K562 (cell line): ENCODE measurements at regions not wholly inside any gene's neighbourhood (a gene's known extent, or its start where the extent isn't known, plus 50 kb on each side); places are given as distances from the start of the nearest gene placed in this dataset.

Source experiments
- ATAC-seq: fragments of 200-7000 bp; cut with Tn5 transposase; 3 replicates; pipeline ENCODE4 v1.9.1; 2020; ENCODE audit warnings: moderate library complexity
- BruUV-seq: library from RNA; stranded (reverse); fragments of 400-500 nt; replicated peaks from 2 replicates; lab custom pipeline; 2021; lab: Mats Ljungman, UMichigan
- CTCF ChIA-PET: fragments of 300-600 bp; formaldehyde crosslinking; extraction: SDS; loops from one replicate; lab custom pipeline; 2021; ENCODE audit warnings: low intra/inter-chr PET ratio; lab: Yijun Ruan, JAX
- POLR2A ChIA-PET: fragments of 300-600, 350-650 bp; sonication (Branson Sonifier 250); formaldehyde crosslinking; extraction: SDS; loops from one replicate; lab custom pipeline; 2021; ENCODE audit warnings: antibody characterized with exemption, inconsistent platforms; lab: Yijun Ruan, JAX
- DNase-seq, 4 experiments: peaks; one replicate each; pipeline versions ENCODE4 v3.0.0 to v3.0.0-alpha.2; 2011 to 2018; ENCODE audit warnings: low spot score in 3 of 4, mixed read lengths in 3 of 4; ENCODE audit errors: extremely low read depth in 1 of 4
- FAIRE-seq: peaks from 2 replicates; lab custom pipeline; 2011; peaks lifted over from hg19 to GRCh38; lab: Jason Lieb, UNC
- H2AFZ ChIP-seq: 2 replicates; pipeline ENCODE4 v1.6.0; 2011; ENCODE audit warnings: low read depth, low read length, control low read depth, inconsistent platforms
- H3K27ac ChIP-seq: fragments of 200-600 bp; 3 replicates; pipeline ENCODE4 v1.8.0; 2011; ENCODE audit warnings: low read depth, mild to moderate bottlenecking, control low read depth, inconsistent platforms, low read length, moderate library complexity, mixed read lengths; ENCODE audit errors: extremely low read depth
- H3K27me3 ChIP-seq, 2 experiments: fragments of 300-600 bp in 1 of 2; 2 replicates in 1 of 2; 3 replicates in 1 of 2; pipeline versions ENCODE4 v1.6.0 to v1.8.0; 2011; ENCODE audit warnings: inconsistent platforms in 2 of 2, low read length in 2 of 2, mild to moderate bottlenecking in 1 of 2, mixed read lengths in 1 of 2, moderate library complexity in 1 of 2; ENCODE audit not compliant: control insufficient read depth in 2 of 2, insufficient read depth in 2 of 2
- H3K36me3 ChIP-seq: fragments of 300-600 bp; 3 replicates; pipeline ENCODE4 v1.8.0; 2011; ENCODE audit warnings: mild to moderate bottlenecking, low read length, inconsistent platforms; ENCODE audit not compliant: control insufficient read depth, insufficient read depth
- H3K4me1 ChIP-seq, 2 experiments: fragments of 200-600 bp in 1 of 2; replicated peaks in 1 of 2; 2 replicates in 1 of 2; 3 replicates in 1 of 2; pipeline versions ENCODE4 v1.5.1 to v1.8.0; 2011; ENCODE audit warnings: inconsistent platforms in 2 of 2, low read length in 2 of 2, mild to moderate bottlenecking in 1 of 2, mixed read lengths in 1 of 2, moderate library complexity in 1 of 2; ENCODE audit not compliant: control insufficient read depth in 2 of 2, insufficient read depth in 2 of 2
- H3K4me2 ChIP-seq: 2 replicates; pipeline ENCODE4 v1.6.1; 2011; ENCODE audit warnings: low read length, control low read depth, inconsistent platforms, mixed read lengths; ENCODE audit not compliant: insufficient read depth
- H3K4me3 ChIP-seq: fragments of 200-600 bp; sonication (generic), shearing (Covaris generic); 2 replicates; pipeline ENCODE4 v1.5.1; 2016; ENCODE audit warnings: control low read depth, inconsistent platforms
- H3K79me2 ChIP-seq: fragments of 200-600 bp; 3 replicates; pipeline ENCODE4 v1.8.0; 2011; ENCODE audit warnings: low read length, inconsistent platforms; ENCODE audit not compliant: control insufficient read depth, insufficient read depth
- H3K9ac ChIP-seq, 2 experiments: 2 replicates each; pipeline versions ENCODE4 v1.6.0 to v1.6.1; 2011; ENCODE audit warnings: low read depth in 2 of 2, low read length in 2 of 2, control low read depth in 1 of 2, inconsistent platforms in 1 of 2, mild to moderate bottlenecking in 1 of 2, mixed read lengths in 1 of 2; ENCODE audit not compliant: insufficient read depth in 1 of 2
- H3K9me1 ChIP-seq: one replicate; pipeline ENCODE4 v1.6.0; 2011; ENCODE audit warnings: inconsistent platforms, mild to moderate bottlenecking, low read length, moderate library complexity; ENCODE audit not compliant: control insufficient read depth, insufficient read depth
- H3K9me3 ChIP-seq: replicated peaks from 2 replicates; pipeline ENCODE4 v1.5.1; 2011; ENCODE audit warnings: low read depth, low read length, inconsistent platforms; ENCODE audit not compliant: control insufficient read depth, insufficient read depth
- H4K20me1 ChIP-seq: replicated peaks from 2 replicates; pipeline ENCODE4 v1.6.1; 2011; ENCODE audit warnings: low read length, inconsistent platforms, mixed read lengths; ENCODE audit not compliant: control insufficient read depth, insufficient read depth
- ARHGAP35 ChIP-seq: fragments of 450-650 bp; IDR thresholded peaks from 2 replicates; pipeline ENCODE4 v1.6.1; 2018; ENCODE audit not compliant: partially characterized antibody
- CBX8 ChIP-seq: fragments of 200-600 bp; sonication (generic); IDR thresholded peaks from 2 replicates; pipeline ENCODE4 v1.6.1; 2012; ENCODE audit warnings: borderline replicate concordance, mixed run types, low read depth, mild to moderate bottlenecking, moderate library complexity, mixed read lengths, low read length, control low read depth, inconsistent platforms; ENCODE audit not compliant: poor library complexity, severe bottlenecking; ENCODE audit errors: extremely low read depth
- ELF2 ChIP-seq: fragments of 250-450 bp; sonication (Bioruptor Pico); IDR thresholded peaks from 2 replicates; pipeline ENCODE4 v1.5.0; 2021; ENCODE audit warnings: mild to moderate bottlenecking
- NCOA2 ChIP-seq, 2 experiments: fragments of 450-650 bp; IDR thresholded peaks; 2 replicates each; pipeline ENCODE4 v1.6.1; 2018; ENCODE audit warnings: mild to moderate bottlenecking in 2 of 2, moderate library complexity in 1 of 2; ENCODE audit not compliant: partially characterized antibody in 2 of 2
- TBL1XR1 ChIP-seq, 2 experiments: IDR thresholded peaks; 2 replicates each; pipeline ENCODE4 v1.6.1; 2012; ENCODE audit warnings: improper control_type of control experiment in 2 of 2, low read length in 2 of 2, mild to moderate bottlenecking in 1 of 2
- WGBS: fragments of 100-300 bp; shearing (Covaris generic); methylation state at CpG from one replicate; pipeline ENCODE4 v1.1.6; 2016; ENCODE audit warnings: low coverage, mixed read lengths; ENCODE audit not compliant: insufficient coverage; ENCODE audit errors: missing lambda C conversion rate; 5-methylcytosine and 5-hydroxymethylcytosine counted together
- in situ Hi-C: fragments of 300-500 bp; cut with MboI; formaldehyde crosslinking; loops from 4 replicates; pipeline ENCODE4 v1.15.0; 2018; ENCODE audit warnings: inconsistent platforms, mixed read lengths
- intact Hi-C: fragments of 100-400 bp; cut with micrococcal nuclease; formaldehyde crosslinking; loops from 2 replicates; pipeline ENCODE4 v1.14.2; 2022

- no peak for FAIRE-seq
- no peaks in the 10 kb centered on the region for H3K36me3 ChIP-seq
- in situ Hi-C loops (no loop called here), intact Hi-C loops (no loop called here)
- no peak for TF ChIP-seq ARHGAP35
- H3K9me1 ChIP-seq: no peaks in the 10 kb centered on the region
- H3K9ac ChIP-seq: no peak overlapping the region
- no peak for ATAC-seq
- ChIA-PET POLR2A (no interaction called here), CTCF (no interaction called here)
- H3K79me2 ChIP-seq: no peaks in the 10 kb centered on the region
- no peak for DNase-seq
- 0% methylated on average over 3 of the region's 3 CpGs for WGBS
- no peaks in the 10 kb centered on the region for H4K20me1 ChIP-seq
- H3K4me1 ChIP-seq: no peaks in the 10 kb centered on the region
- H3K4me3 ChIP-seq: no peak overlapping the region
- H3K27me3 ChIP-seq: no peaks in the 10 kb centered on the region
- no peak overlapping the region for H3K27ac ChIP-seq
- H3K9me3 ChIP-seq: no peaks in the 10 kb centered on the region; the same call in 1 of the 2 replicates
- no peak overlapping the region for H2AFZ ChIP-seq
- H3K4me2 ChIP-seq: no peak overlapping the region
- BruUV-seq: no TSS peak
Measured at GRCh38 chr5:98095072-98095471, 678.4 kb upstream of the RGMB start.

- FAIRE-seq (no peak), ATAC-seq (no peak)
- H3K9me3 ChIP-seq: no peaks in the 10 kb centered on the region; the same call in 1 of the 2 replicates
- H3K27ac ChIP-seq: no peak overlapping the region
- no peaks in the 10 kb centered on the region for H3K9me1 ChIP-seq
- H3K79me2 ChIP-seq: no peaks in the 10 kb centered on the region
- H3K36me3 ChIP-seq: no peaks in the 10 kb centered on the region
- H3K27me3 ChIP-seq: no peaks in the 10 kb centered on the region
- no peaks in the 10 kb centered on the region for H4K20me1 ChIP-seq
- in situ Hi-C loops: no loop called here
- WGBS: 0% methylated on average over 1 of the region's 1 CpG
- no peak overlapping the region for H3K4me2 ChIP-seq
- POLR2A ChIA-PET: no interaction called here
- TF ChIP-seq ELF2 (no peak), CBX8 (no peak), TBL1XR1 (IDR thresholded peaks at IDR 0.05; ENCODE audit: low read length in 2 of 2) (no peak), NCOA2 (IDR thresholded peaks at IDR 0.05; ENCODE audit: partially characterized antibody in 2 of 2) (no peak)
- TF ChIP-seq, all 486 proteins: peak for 0
- CTCF ChIA-PET: no interaction called here
- no TSS peak for BruUV-seq
- Histone ChIP-seq H3K4me3 (no peak overlapping the region), H2AFZ (no peak overlapping the region), H3K4me1 (no peaks in the 10 kb centered on the region), H3K9ac (no peak overlapping the region)
- intact Hi-C loops: no loop called here
- DNase-seq: no peak
Measured at GRCh38 chr5:98096155-98096554, 677.3 kb upstream of the RGMB start.
